ENCODE measurements at regions not wholly inside any gene's neighbourhood (a gene's known extent, or its start where the extent isn't known, plus 50 kb on each side); places are given as distances from the start of the nearest gene placed in this dataset.

- DNase-seq (ENCODE audit: low read depth in 1 of 2, low spot score in 2 of 2) = no peak
- WGBS, 2 experiments (ENCODE audit: extremely low coverage in 1 of 2, insufficient coverage in 1 of 2, insufficient read length in 1 of 2, insufficient replicate concordance in 2 of 2, low coverage in 1 of 2, low lambda C conversion rate in 2 of 2, missing lambda C conversion rate in 1 of 2) = 83% methylated on average over 2 of the region's 2 CpGs; no CpG with 5 or more reads in 1 of the 2 experiments
- Histone ChIP-seq H2BK20ac (ENCODE audit: low read length) (no peak overlapping the region), H2BK15ac (ENCODE audit: low read length) (no peak overlapping the region), H3K14ac (ENCODE audit: insufficient read length) (no peak overlapping the region), H3K9me3 (ENCODE audit: insufficient read depth in 2 of 2, low read depth in 1 of 2, low read length in 1 of 2) (no peaks in the 10 kb centered on the region), H3K4me3 (ENCODE audit: extremely low read depth in 1 of 4, insufficient read depth in 2 of 4, low read depth in 3 of 4, low read length in 4 of 4) (no peak overlapping the region), H4K8ac (ENCODE audit: extremely low read depth, insufficient read depth, low read length) (no peak overlapping the region), H3K79me2 (ENCODE audit: control insufficient read depth in 1 of 2, insufficient read depth in 2 of 2, low read length in 2 of 2) (no peaks in the 10 kb centered on the region), H3K79me1 (ENCODE audit: low read depth, low read length) (no peaks in the 10 kb centered on the region), H3K18ac (ENCODE audit: extremely low read depth, low read length) (no peak overlapping the region), H2AFZ (ENCODE audit: low read length) (no peak overlapping the region), H3K4me2 (ENCODE audit: insufficient read depth in 1 of 2, low read depth in 2 of 2, low read length in 2 of 2) (no peak overlapping the region), H4K91ac (replicated peaks; ENCODE audit: insufficient read length, low read length) (no peak overlapping the region), H4K20me1 (replicated peaks in 1 of 2; ENCODE audit: control insufficient read depth in 1 of 2, insufficient read depth in 2 of 2, low read length in 2 of 2) (no peaks in the 10 kb centered on the region), H4K5ac (ENCODE audit: insufficient read length, low read depth, low read length) (no peak overlapping the region), H3K36me3 (ENCODE audit: control insufficient read depth in 2 of 4, insufficient read depth in 4 of 4, low read length in 3 of 4) (no peaks in the 10 kb centered on the region), H3K4ac (replicated peaks; ENCODE audit: insufficient read length, low read depth, low read length) (no peak overlapping the region), H3K27me3 (replicated peaks in 1 of 4; ENCODE audit: control insufficient read depth in 3 of 4, extremely low read depth in 1 of 4, insufficient read depth in 3 of 4, low read length in 3 of 4) (no peaks in the 10 kb centered on the region), H2BK5ac (ENCODE audit: low read depth, low read length) (no peak overlapping the region), H2BK120ac (replicated peaks; ENCODE audit: low read depth, low read length) (no peak overlapping the region), H3K23ac (ENCODE audit: insufficient read length) (no peak overlapping the region), H3K27ac (ENCODE audit: low read depth, low read length) (no peak overlapping the region), H3K23me2 (ENCODE audit: low read depth, low read length) (no peaks in the 10 kb centered on the region), H3K4me1 (replicated peaks in 1 of 4; ENCODE audit: control insufficient read depth in 3 of 4, insufficient read depth in 4 of 4, low read length in 3 of 4) (no peaks in the 10 kb centered on the region), H3K56ac (replicated peaks; ENCODE audit: insufficient read length, low read depth, low read length) (no peak overlapping the region), H2AK5ac (ENCODE audit: low read depth, low read length) (no peak overlapping the region), H2BK12ac (ENCODE audit: low read depth, low read length) (no peak overlapping the region), H3K9ac (replicated peaks in 1 of 4; ENCODE audit: extremely low read depth in 1 of 4, low read depth in 3 of 4, low read length in 3 of 4) (no peak overlapping the region)
- CTCF ChIA-PET (ENCODE audit: partially characterized antibody) = interaction anchor here (1.0 to 1.4 kb wide), 2 partner anchors 59 to 91 kb away, joined by 3 read pairs; no protein-coding TSS in a partner anchor
- no peak for FAIRE-seq
- POLR2A ChIA-PET (ENCODE audit: partially characterized antibody) = no interaction called here
- TF ChIP-seq SUZ12 (IDR thresholded peaks at IDR 0.05; ENCODE audit: low read length) (no peak), SIRT6 (IDR thresholded peaks at IDR 0.05; ENCODE audit: low read length) (no peak), MAFK (IDR thresholded peaks at IDR 0.05; ENCODE audit: low read depth, low read length) (no peak), CBX5 (IDR thresholded peaks at IDR 0.05; ENCODE audit: low read depth, low read length) (no peak), CBX8 (IDR thresholded peaks at IDR 0.05; ENCODE audit: borderline replicate concordance, low read depth, low read length) (no peak), RFX5 (IDR thresholded peaks at IDR 0.05; ENCODE audit: borderline replicate concordance, low read depth, low read length) (no peak), EGR1 (IDR thresholded peaks at IDR 0.05; ENCODE audit: borderline replicate concordance, low read depth, low read length) (no peak), USF2 (IDR thresholded peaks at IDR 0.05; ENCODE audit: low read length) (no peak), EP300 (IDR thresholded peaks at IDR 0.05; ENCODE audit: borderline replicate concordance in 1 of 2, low read depth in 2 of 2, low read length in 2 of 2) (no peak), CHD1 (IDR thresholded peaks at IDR 0.05; ENCODE audit: low read depth, low read length) (no peak), BACH1 (IDR thresholded peaks at IDR 0.05; ENCODE audit: low read length) (no peak), RAD21 (IDR thresholded peaks at IDR 0.05 in 1 of 2, conservative IDR thresholded peaks at IDR 0.05 in 1 of 2; ENCODE audit: low read depth in 2 of 2, low read length in 2 of 2) (no peak), TAF7 (optimal IDR thresholded peaks at IDR 0.05; ENCODE audit: borderline replicate concordance, low read depth, low read length) (no peak), NANOG (IDR thresholded peaks at IDR 0.05; ENCODE audit: insufficient read depth, low read depth, low read length, poor library complexity, severe bottlenecking) (no peak)
Observed at GRCh38 chr11:104462341-104462740, 298.4 kb upstream of the PDGFD start.

Measured in H1 (cell line).